Ovary (tissue), 3 donors: ENCODE measurements at regions not wholly inside any gene's neighbourhood (a gene's known extent, or its start where the extent isn't known, plus 50 kb on each side); places are given as distances from the start of the nearest gene placed in this dataset.

Experiments used
- EP300 ChIP-seq: sonication (generic); formaldehyde crosslinking; IDR thresholded peaks from one replicate; pipeline ENCODE4 v1.6.1; 2017; ENCODE audit warnings: antibody characterized with exemption
- POLR2A ChIP-seq: fragments of 450-650 bp; IDR thresholded peaks from one replicate; pipeline ENCODE4 v1.6.1; 2017; ENCODE audit warnings: antibody characterized with exemption, mild to moderate bottlenecking, moderate library complexity
- TF ChIP-seq, protein P1 (sequence below), 3 donors: fragments of 450-650 bp in 2 of 3; fragments of 200-600 bp in 1 of 3; IDR thresholded peaks; one replicate each; pipeline versions ENCODE4 v1.5.1 to v1.8.0; 2016 to 2022; ENCODE audit warnings: antibody characterized with exemption in 3 of 3, mild to moderate bottlenecking in 1 of 3
- donor health status: DM: no; HTN: no; CAD: no.

DNA sequence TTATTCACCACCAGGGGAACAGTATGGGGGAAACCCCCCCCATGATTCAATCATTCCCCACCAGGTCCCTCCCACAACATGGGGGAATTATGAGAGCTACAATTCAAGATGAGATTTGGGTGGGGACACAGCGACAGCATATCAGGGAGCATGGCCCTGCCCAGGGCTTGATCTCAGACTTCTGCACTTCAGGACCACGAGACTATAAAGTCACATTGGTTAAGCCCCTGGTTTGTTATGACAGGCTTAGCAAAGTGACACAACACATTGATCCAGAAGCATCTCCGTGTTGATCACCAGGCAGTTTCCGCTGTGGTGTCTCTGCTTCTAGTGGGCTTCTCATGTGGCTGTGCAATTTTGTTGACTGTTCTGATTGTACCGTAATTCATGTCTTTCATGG is 312.7 kb upstream of the C1orf174 start:
- TF ChIP-seq POLR2A (no peak), EP300 (no peak)
- TF ChIP-seq, protein P1, sequence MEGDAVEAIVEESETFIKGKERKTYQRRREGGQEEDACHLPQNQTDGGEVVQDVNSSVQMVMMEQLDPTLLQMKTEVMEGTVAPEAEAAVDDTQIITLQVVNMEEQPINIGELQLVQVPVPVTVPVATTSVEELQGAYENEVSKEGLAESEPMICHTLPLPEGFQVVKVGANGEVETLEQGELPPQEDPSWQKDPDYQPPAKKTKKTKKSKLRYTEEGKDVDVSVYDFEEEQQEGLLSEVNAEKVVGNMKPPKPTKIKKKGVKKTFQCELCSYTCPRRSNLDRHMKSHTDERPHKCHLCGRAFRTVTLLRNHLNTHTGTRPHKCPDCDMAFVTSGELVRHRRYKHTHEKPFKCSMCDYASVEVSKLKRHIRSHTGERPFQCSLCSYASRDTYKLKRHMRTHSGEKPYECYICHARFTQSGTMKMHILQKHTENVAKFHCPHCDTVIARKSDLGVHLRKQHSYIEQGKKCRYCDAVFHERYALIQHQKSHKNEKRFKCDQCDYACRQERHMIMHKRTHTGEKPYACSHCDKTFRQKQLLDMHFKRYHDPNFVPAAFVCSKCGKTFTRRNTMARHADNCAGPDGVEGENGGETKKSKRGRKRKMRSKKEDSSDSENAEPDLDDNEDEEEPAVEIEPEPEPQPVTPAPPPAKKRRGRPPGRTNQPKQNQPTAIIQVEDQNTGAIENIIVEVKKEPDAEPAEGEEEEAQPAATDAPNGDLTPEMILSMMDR (IDR thresholded peaks at IDR 0.05) = no peak
